HG02610 (cell line): ENCODE measurements at regions not wholly inside any gene's neighbourhood (a gene's known extent, or its start where the extent isn't known, plus 50 kb on each side); places are given as distances from the start of the nearest gene placed in this dataset.

Experiments
- ATAC-seq: cut with Tn5 transposase; IDR thresholded peaks from one replicate; pipeline ENCODE4 v1.9.1; 2021; ENCODE audit warnings: mild to moderate bottlenecking, moderate library complexity; ENCODE audit not compliant: unreplicated experiment

GRCh38 chr19:31096062-31096830 lies 253.0 kb downstream of the TSHZ3 start:
- ATAC-seq, result no peak

- ATAC-seq, result no peak
These were observed 254.0 kb downstream of the TSHZ3 start for GRCh38 chr19:31095100-31095804.

GRCh38 chr19:31092274-31092673 lies 257.0 kb downstream of the TSHZ3 start:
- no peak for ATAC-seq

GRCh38 chr19:31089681-31090080 lies 259.6 kb downstream of the TSHZ3 start:
- ATAC-seq, result no peak

- no peak for ATAC-seq
These were observed 264.1 kb downstream of the TSHZ3 start for GRCh38 chr19:31085125-31085524.

GRCh38 chr19:31083105-31083504 lies 266.1 kb downstream of the TSHZ3 start:
- ATAC-seq, result no peak

GRCh38 chr19:31075146-31075655 lies 274.0 kb downstream of the TSHZ3 start:
- ATAC-seq, result no peak

- ATAC-seq, result no peak
These were observed 274.8 kb downstream of the TSHZ3 start for GRCh38 chr19:31074199-31075125.

- no peak for ATAC-seq
These were observed 275.6 kb downstream of the TSHZ3 start for GRCh38 chr19:31073485-31074198.

- no peak for ATAC-seq
These were observed 276.8 kb downstream of the TSHZ3 start for GRCh38 chr19:31072451-31072850.

- ATAC-seq, result no peak
These were observed 277.9 kb downstream of the TSHZ3 start for GRCh38 chr19:31071136-31071855.

GRCh38 chr19:31070146-31071065 lies 278.8 kb downstream of the TSHZ3 start:
- no peak for ATAC-seq

- no peak for ATAC-seq
These were observed 281.0 kb downstream of the TSHZ3 start for GRCh38 chr19:31068268-31068667.

GRCh38 chr19:31066385-31066784 lies 282.9 kb downstream of the TSHZ3 start:
- ATAC-seq, result no peak

- ATAC-seq, result no peak
These were observed 284.7 kb downstream of the TSHZ3 start for GRCh38 chr19:31064491-31064890.

GRCh38 chr19:31058676-31059340 lies 290.4 kb downstream of the TSHZ3 start:
- ATAC-seq, result no peak

- ATAC-seq, result no peak
These were observed 291.8 kb downstream of the TSHZ3 start for GRCh38 chr19:31057476-31057875.

- ATAC-seq, result no peak
These were observed 293.8 kb downstream of the TSHZ3 start for GRCh38 chr19:31055454-31055853.
